ENCODE measurements at regions not wholly inside any gene's neighbourhood (a gene's known extent, or its start where the extent isn't known, plus 50 kb on each side); places are given as distances from the start of the nearest gene placed in this dataset.

DNA sequence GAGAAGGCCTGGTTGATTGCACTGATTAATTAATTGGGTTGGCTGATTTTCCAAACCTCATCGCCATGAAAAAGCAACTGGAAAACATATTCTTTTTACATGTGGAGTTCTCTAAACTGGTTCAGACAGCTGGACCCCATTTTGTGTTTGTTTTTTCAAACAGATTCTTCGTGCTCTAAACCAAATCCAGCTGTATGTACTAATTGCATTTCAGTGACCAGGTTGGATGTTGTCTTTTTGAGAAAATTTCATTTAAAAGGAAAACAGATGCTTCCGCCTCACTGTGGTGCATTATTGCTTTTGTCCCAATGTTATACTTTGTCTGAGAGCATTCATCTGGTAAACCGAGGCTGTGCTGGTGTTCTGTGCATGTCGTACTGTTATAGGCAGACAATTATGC, 67.8 kb upstream of the LNX1 start:
- no peak overlapping the region for H3K4me3 ChIP-seq (ENCODE audit: low read depth, poor library complexity, severe bottlenecking)

DNA sequence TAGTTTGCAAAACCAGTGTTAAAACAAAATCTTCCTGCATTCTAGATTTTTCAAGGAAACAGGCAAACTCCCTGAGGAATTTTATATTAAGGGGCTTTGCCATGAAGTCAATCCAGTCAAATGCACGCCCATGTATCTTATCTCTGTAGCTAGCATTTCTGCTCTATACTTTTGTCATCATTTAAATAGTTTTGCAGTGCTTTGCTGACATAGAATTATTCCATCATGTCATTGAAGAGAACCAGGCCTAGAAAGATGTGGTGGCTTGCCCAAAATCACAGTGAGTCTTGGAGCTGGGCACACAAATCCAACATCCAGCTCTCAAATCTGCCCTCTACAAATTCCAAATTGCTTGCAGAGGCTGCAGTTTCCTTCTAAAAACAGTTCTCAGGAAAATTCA, 66.7 kb upstream of the LNX1 start:
- intact Hi-C loops (cut with DNase I; ENCODE audit: low total_unique reads), result no loop called here
- DNase-seq (ENCODE audit: low spot score in 2 of 2), result no peak
- WGBS, 2 donors, result 79 to 83% methylated on average over 1 of the region's 1 CpG
- H3K4me3 ChIP-seq (ENCODE audit: low read depth, poor library complexity, severe bottlenecking), result no peak overlapping the region
- TF ChIP-seq POLR2A (IDR thresholded peaks at IDR 0.05), result no peak
- TF ChIP-seq, protein P1, sequence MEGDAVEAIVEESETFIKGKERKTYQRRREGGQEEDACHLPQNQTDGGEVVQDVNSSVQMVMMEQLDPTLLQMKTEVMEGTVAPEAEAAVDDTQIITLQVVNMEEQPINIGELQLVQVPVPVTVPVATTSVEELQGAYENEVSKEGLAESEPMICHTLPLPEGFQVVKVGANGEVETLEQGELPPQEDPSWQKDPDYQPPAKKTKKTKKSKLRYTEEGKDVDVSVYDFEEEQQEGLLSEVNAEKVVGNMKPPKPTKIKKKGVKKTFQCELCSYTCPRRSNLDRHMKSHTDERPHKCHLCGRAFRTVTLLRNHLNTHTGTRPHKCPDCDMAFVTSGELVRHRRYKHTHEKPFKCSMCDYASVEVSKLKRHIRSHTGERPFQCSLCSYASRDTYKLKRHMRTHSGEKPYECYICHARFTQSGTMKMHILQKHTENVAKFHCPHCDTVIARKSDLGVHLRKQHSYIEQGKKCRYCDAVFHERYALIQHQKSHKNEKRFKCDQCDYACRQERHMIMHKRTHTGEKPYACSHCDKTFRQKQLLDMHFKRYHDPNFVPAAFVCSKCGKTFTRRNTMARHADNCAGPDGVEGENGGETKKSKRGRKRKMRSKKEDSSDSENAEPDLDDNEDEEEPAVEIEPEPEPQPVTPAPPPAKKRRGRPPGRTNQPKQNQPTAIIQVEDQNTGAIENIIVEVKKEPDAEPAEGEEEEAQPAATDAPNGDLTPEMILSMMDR (IDR thresholded peaks at IDR 0.05), result no peak

More for the DNA sequence above, 67.8 kb upstream of the LNX1 start:
- WGBS, 2 donors, result 62 to 63% methylated on average over 5 of the region's 5 CpGs
- intact Hi-C loops (cut with DNase I; ENCODE audit: low total_unique reads), result no loop called here
- TF ChIP-seq POLR2A (IDR thresholded peaks at IDR 0.05), result no peak
- TF ChIP-seq, protein P1 (IDR thresholded peaks at IDR 0.05), result no peak
- DNase-seq (ENCODE audit: low spot score in 2 of 2), result no peak

DNA sequence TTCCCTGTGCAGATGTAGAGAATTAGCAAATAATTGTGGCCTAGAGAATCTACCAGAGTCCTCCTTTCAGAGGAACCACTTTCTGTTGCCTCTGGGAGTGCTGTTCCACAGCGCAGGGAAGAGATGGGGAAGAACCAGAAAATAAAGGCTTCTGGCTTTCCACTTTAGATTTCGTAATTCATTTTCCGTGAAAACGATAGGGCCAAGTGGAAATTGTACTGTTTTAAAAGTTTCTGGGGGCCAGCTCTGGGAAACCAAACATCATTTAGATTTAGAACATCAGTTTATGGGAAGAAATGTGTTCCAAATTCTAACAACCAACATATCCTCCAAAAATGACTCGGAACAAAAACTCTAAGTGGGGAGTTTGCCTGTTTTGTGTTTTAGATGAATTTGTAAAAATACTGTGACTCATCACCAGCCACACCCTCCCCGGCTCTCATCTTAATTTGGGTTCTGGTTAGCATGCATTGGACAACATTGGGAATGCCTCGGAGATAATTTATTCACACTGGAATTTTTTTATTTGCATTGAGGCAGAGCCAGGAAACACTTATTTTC, 65.2 kb upstream of the LNX1 start:
- intact Hi-C loops (cut with DNase I; ENCODE audit: low total_unique reads), result no loop called here
- no peak for TF ChIP-seq POLR2A (IDR thresholded peaks at IDR 0.05)
- TF ChIP-seq, protein P1 (IDR thresholded peaks at IDR 0.05), result no peak
- peak in 1 of 2 donors; percentile 54 for DNase-seq (ENCODE audit: low spot score in 2 of 2)
- no peak overlapping the region for H3K4me3 ChIP-seq (ENCODE audit: low read depth, poor library complexity, severe bottlenecking)
- WGBS, 2 donors, result 32 to 34% methylated on average over 7 of the region's 7 CpGs

DNA sequence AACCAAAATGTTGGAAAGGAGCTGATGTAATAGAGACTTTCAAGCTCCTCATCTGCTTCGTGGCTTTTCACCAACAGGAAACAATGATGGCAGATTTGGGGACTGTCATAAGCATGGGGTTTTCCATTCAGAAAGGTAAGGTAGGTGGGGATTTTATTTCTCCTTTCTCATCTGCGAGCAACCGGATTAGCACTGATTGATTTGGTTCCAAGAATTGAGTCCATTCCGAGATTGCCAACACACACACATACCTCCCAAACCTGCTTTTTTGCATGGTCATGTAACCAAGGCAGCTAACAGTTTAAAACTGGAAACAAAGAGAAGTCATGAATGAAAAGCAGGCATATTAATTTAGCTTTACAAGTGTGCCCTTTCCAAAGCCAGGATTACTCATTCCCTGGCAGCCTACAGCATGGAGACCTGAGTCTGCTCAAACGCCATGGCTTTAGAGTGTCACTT, 63.0 kb upstream of the LNX1 start:
- peak in 1 of 2 donors; percentile 58 for DNase-seq (ENCODE audit: low spot score in 2 of 2)
- intact Hi-C loops (cut with DNase I; ENCODE audit: low total_unique reads), result no loop called here
- TF ChIP-seq POLR2A (IDR thresholded peaks at IDR 0.05), result no peak
- TF ChIP-seq, protein P1 (IDR thresholded peaks at IDR 0.05), result no peak
- WGBS, 2 donors, result 11 to 22% methylated on average over 5 of the region's 5 CpGs
- H3K4me3 ChIP-seq (ENCODE audit: low read depth, poor library complexity, severe bottlenecking), result no peak overlapping the region

DNA sequence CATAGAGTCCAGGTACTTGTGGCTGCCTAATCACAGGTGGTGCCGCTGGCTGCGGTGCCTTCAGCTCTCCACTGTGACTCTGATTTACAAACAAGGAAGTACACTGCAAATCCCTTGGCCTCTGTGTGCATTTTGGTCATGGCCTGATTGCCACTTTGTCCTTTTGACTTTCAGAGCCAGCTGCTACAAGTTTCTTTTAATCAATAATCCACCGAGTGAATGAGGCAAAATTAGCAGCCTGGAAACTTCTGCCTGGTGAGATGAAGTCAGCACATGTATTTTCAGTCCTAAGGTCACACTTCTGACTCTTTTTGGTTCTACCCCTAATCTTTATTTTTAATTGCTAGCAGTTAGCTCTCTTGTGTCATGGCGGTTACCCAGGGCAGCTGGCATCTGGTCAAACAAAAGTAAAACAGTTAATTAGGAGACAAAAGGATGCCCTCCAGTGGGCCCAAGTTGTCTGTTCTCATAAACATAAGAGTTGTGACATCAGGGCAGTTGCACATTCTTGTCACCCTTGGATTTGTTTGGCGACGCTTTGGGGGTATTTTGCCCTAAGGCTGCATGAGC, 62.3 kb upstream of the LNX1 start:
- intact Hi-C loops (cut with DNase I; ENCODE audit: low total_unique reads), result no loop called here
- TF ChIP-seq POLR2A (IDR thresholded peaks at IDR 0.05), result no peak
- TF ChIP-seq, protein P1 (IDR thresholded peaks at IDR 0.05), result no peak
- 64 to 68% methylated on average over 6 of the region's 6 CpGs for WGBS, 2 donors
- no peak for DNase-seq (ENCODE audit: low spot score in 2 of 2)
- no peak overlapping the region for H3K4me3 ChIP-seq (ENCODE audit: low read depth, poor library complexity, severe bottlenecking)

Measured in lower leg skin (tissue), 4 donors.